GM23338 (cell line): ENCODE measurements at regions not wholly inside any gene's neighbourhood (a gene's known extent, or its start where the extent isn't known, plus 50 kb on each side); places are given as distances from the start of the nearest gene placed in this dataset.

ENCODE experiments used
- ATAC-seq: fragments of 200-7000 bp; cut with Tn5 transposase; 3 replicates; pipeline ENCODE4 v1.9.1; 2020
- DNase-seq: peaks from one replicate; pipeline ENCODE4 v3.0.0-alpha.2; 2015; ENCODE audit warnings: low spot score
- H2AFZ ChIP-seq: fragments of 200-600 bp; sonication (generic); 2 replicates; pipeline ENCODE4 v1.8.0; 2016; ENCODE audit warnings: antibody characterized with exemption, mild to moderate bottlenecking, moderate library complexity
- H3F3A ChIP-seq: fragments of 200-600 bp; sonication (generic); replicated peaks from 2 replicates; pipeline ENCODE4 v1.8.0; 2017; ENCODE audit warnings: antibody characterized with exemption, mixed run types, low read depth
- H3K27ac ChIP-seq: fragments of 200-600 bp; sonication (generic); 2 replicates; pipeline ENCODE4 v1.6.1; 2016; ENCODE audit warnings: low read depth
- H3K27me3 ChIP-seq: fragments of 200-600 bp; sonication (generic); 2 replicates; pipeline ENCODE4 v1.8.0; 2016; ENCODE audit warnings: mild to moderate bottlenecking, mixed run types, moderate library complexity; ENCODE audit not compliant: insufficient read depth
- H3K36me3 ChIP-seq: fragments of 200-600 bp; sonication (generic); 2 replicates; pipeline ENCODE4 v1.8.0; 2016; ENCODE audit warnings: mild to moderate bottlenecking; ENCODE audit not compliant: insufficient read depth
- H3K4me1 ChIP-seq: fragments of 200-600 bp; sonication (generic); 2 replicates; pipeline ENCODE4 v1.8.0; 2016; ENCODE audit warnings: mild to moderate bottlenecking, moderate library complexity; ENCODE audit not compliant: insufficient read depth
- H3K4me2 ChIP-seq: fragments of 200-600 bp; sonication (generic); 2 replicates; pipeline ENCODE4 v1.7.1; 2017; ENCODE audit warnings: mixed run types
- H3K4me3 ChIP-seq: fragments of 200-600 bp; sonication (generic); 2 replicates; pipeline ENCODE4 v1.6.1; 2016; ENCODE audit warnings: mixed run types
- H3K79me2 ChIP-seq: fragments of 200-600 bp; sonication (generic); replicated peaks from 2 replicates; pipeline ENCODE4 v1.8.0; 2017; ENCODE audit warnings: mild to moderate bottlenecking; ENCODE audit not compliant: insufficient read depth
- H3K9me2 ChIP-seq: fragments of 200-600 bp; sonication (generic); 2 replicates; pipeline ENCODE4 v1.8.0; 2017; ENCODE audit not compliant: insufficient read depth
- H4K20me1 ChIP-seq: fragments of 200-600 bp; sonication (generic); replicated peaks from 2 replicates; pipeline ENCODE4 v1.8.0; 2017; ENCODE audit warnings: mild to moderate bottlenecking; ENCODE audit not compliant: insufficient read depth
- H3K27ac Mint-ChIP-seq: 2 replicates; pipeline ENCODE4 v1.8.0; 2020; ENCODE audit warnings: inconsistent platforms, mild to moderate bottlenecking, moderate library complexity, mixed read lengths
- H3K27me3 Mint-ChIP-seq: 3 replicates; pipeline ENCODE4 v1.8.0; 2022; ENCODE audit warnings: low read depth, mild to moderate bottlenecking, moderate library complexity, mixed read lengths, inconsistent platforms; ENCODE audit not compliant: insufficient read depth, poor library complexity
- H3K36me3 Mint-ChIP-seq: 3 replicates; pipeline ENCODE4 v1.8.0; 2021; ENCODE audit warnings: low read depth, mild to moderate bottlenecking, inconsistent platforms, moderate library complexity, mixed read lengths
- H3K4me1 Mint-ChIP-seq: 3 replicates; pipeline ENCODE4 v1.8.0; 2020; ENCODE audit warnings: mild to moderate bottlenecking, inconsistent platforms, mixed read lengths
- H3K4me3 Mint-ChIP-seq: 3 replicates; pipeline ENCODE4 v1.8.0; 2021; ENCODE audit warnings: moderate library complexity, mild to moderate bottlenecking, inconsistent platforms, mixed read lengths
- H3K9me3 Mint-ChIP-seq: 3 replicates; pipeline ENCODE4 v1.8.0; 2020; ENCODE audit warnings: moderate library complexity, mild to moderate bottlenecking, inconsistent platforms, mixed read lengths
- ETS1 ChIP-seq: IDR thresholded peaks from 2 replicates; pipeline ENCODE4 v1.6.1; 2016; ENCODE audit warnings: antibody characterized with exemption
- EZH2phosphoT487 ChIP-seq: fragments of 200-600 bp; sonication (generic); IDR thresholded peaks from one replicate; pipeline ENCODE4 v1.8.1; 2018; ENCODE audit warnings: antibody characterized with exemption; ENCODE audit not compliant: unreplicated experiment
- JUNB ChIP-seq: IDR thresholded peaks from one replicate; pipeline ENCODE4 v1.6.1; 2016; ENCODE audit warnings: antibody characterized with exemption; ENCODE audit not compliant: unreplicated experiment
- NANOG ChIP-seq: IDR thresholded peaks from 2 replicates; pipeline ENCODE4 v1.6.1; 2016; ENCODE audit warnings: antibody characterized with exemption, borderline replicate concordance
- ZNF462 ChIP-seq: fragments of 250-450 bp; sonication (Bioruptor Pico); IDR thresholded peaks from 2 replicates; pipeline ENCODE4 v1.5.0; 2020; ENCODE audit warnings: mild to moderate bottlenecking, moderate library complexity

- no peak overlapping the region for H3K4me3 Mint-ChIP-seq
- Histone ChIP-seq H3K27ac (no peak overlapping the region), H2AFZ (no peak overlapping the region), H3K79me2 (no peaks in the 10 kb centered on the region), H3F3A (no peaks in the 10 kb centered on the region), H3K36me3 (no peaks in the 10 kb centered on the region), H3K9me2 (0 out of 2 replicates have a peak, but pooled peaks cover 3% of the 10 kb centered on the region), H3K27me3 (no peaks in the 10 kb centered on the region), H3K4me2 (no peak overlapping the region), H3K4me3 (no peak overlapping the region), H4K20me1 (no peaks in the 10 kb centered on the region), H3K4me1 (peaks cover 8% of the 10 kb centered on the region; the same call in 1 of the 2 replicates)
- no peaks in the 10 kb centered on the region for H3K27me3 Mint-ChIP-seq
- ATAC-seq = no peak
- TF ChIP-seq ETS1 = no peak
- TF ChIP-seq JUNB = no peak
- TF ChIP-seq EZH2phosphoT487 = no peak
- TF ChIP-seq ZNF462 (CRISPR knock-in tag) = no peak
- no peak for TF ChIP-seq NANOG
- no peak for DNase-seq
- H3K36me3 Mint-ChIP-seq = no peaks in the 10 kb centered on the region
- H3K27ac Mint-ChIP-seq = no peak overlapping the region
- H3K9me3 Mint-ChIP-seq = no peaks in the 10 kb centered on the region
- peaks cover 2% of the 10 kb centered on the region; the same call in 1 of the 3 replicates for H3K4me1 Mint-ChIP-seq
These were observed 360.9 kb upstream of the NAV3 start for GRCh38 chr12:77469578-77470333.
